ENCODE measurements at regions not wholly inside any gene's neighbourhood (a gene's known extent, or its start where the extent isn't known, plus 50 kb on each side); places are given as distances from the start of the nearest gene placed in this dataset.

GRCh38 chr1:187092104-187092503 lies 263.4 kb downstream of the PLA2G4A start:
- DNase-seq, result no peak

- no peak for DNase-seq
Measured at GRCh38 chr1:187096689-187097088, 267.9 kb downstream of the PLA2G4A start.

- no peak for DNase-seq
Measured at GRCh38 chr1:187110351-187110750, 281.6 kb downstream of the PLA2G4A start.

- DNase-seq, result no peak
Measured at GRCh38 chr1:187114792-187115191, 286.0 kb downstream of the PLA2G4A start.

GRCh38 chr1:187121661-187122060 lies 292.9 kb downstream of the PLA2G4A start:
- DNase-seq, result no peak

GRCh38 chr1:187122566-187122965 lies 293.8 kb downstream of the PLA2G4A start:
- DNase-seq, result no peak

- no peak for DNase-seq
Measured at GRCh38 chr1:187129132-187129531, 300.4 kb downstream of the PLA2G4A start.

- DNase-seq, result no peak
Measured at GRCh38 chr1:187143783-187144182, 315.0 kb downstream of the PLA2G4A start.

- DNase-seq, result no peak
Measured at GRCh38 chr1:187146388-187146787, 317.6 kb downstream of the PLA2G4A start.

GRCh38 chr1:187151555-187151954 lies 322.8 kb downstream of the PLA2G4A start:
- DNase-seq, result no peak

GRCh38 chr1:187153047-187153446 lies 324.3 kb downstream of the PLA2G4A start:
- no peak for DNase-seq

GRCh38 chr1:187157115-187157514 lies 328.4 kb downstream of the PLA2G4A start:
- no peak for DNase-seq

- DNase-seq, result no peak
Measured at GRCh38 chr1:187157552-187157951, 328.8 kb downstream of the PLA2G4A start.

GRCh38 chr1:187167555-187167954 lies 338.8 kb downstream of the PLA2G4A start:
- no peak for DNase-seq

GRCh38 chr1:187168297-187168696 lies 339.5 kb downstream of the PLA2G4A start:
- DNase-seq, result no peak

GRCh38 chr1:187185389-187185788 lies 356.6 kb downstream of the PLA2G4A start:
- no peak for DNase-seq

GRCh38 chr1:187197685-187198084 lies 368.9 kb downstream of the PLA2G4A start:
- no peak for DNase-seq

GRCh38 chr1:187203257-187203656 lies 374.5 kb downstream of the PLA2G4A start:
- DNase-seq, result no peak

GRCh38 chr1:187212377-187212776 lies 383.6 kb downstream of the PLA2G4A start:
- DNase-seq, result no peak

GRCh38 chr1:187226396-187226795 lies 397.6 kb downstream of the PLA2G4A start:
- DNase-seq, result no peak

GRCh38 chr1:187228790-187229189 lies 400.0 kb downstream of the PLA2G4A start:
- no peak for DNase-seq

- DNase-seq, result no peak
Measured at GRCh38 chr1:187229496-187229895, 400.7 kb downstream of the PLA2G4A start.

- no peak for DNase-seq
Measured at GRCh38 chr1:187234706-187235105, 406.0 kb downstream of the PLA2G4A start.

- DNase-seq, result no peak
Measured at GRCh38 chr1:187236199-187236598, 407.4 kb downstream of the PLA2G4A start.

GRCh38 chr1:187236676-187237075 lies 407.9 kb downstream of the PLA2G4A start:
- DNase-seq, result no peak

- DNase-seq, result no peak
Measured at GRCh38 chr1:187237542-187237941, 408.8 kb downstream of the PLA2G4A start.
